HEK293 (cell line): ENCODE measurements at regions not wholly inside any gene's neighbourhood (a gene's known extent, or its start where the extent isn't known, plus 50 kb on each side); places are given as distances from the start of the nearest gene placed in this dataset.

Experiments used
- CTCF ChIA-PET: fragments of 350-600 bp; formaldehyde crosslinking; extraction: SDS; loops from one replicate; lab custom pipeline; 2021; ENCODE audit warnings: antibody characterized with exemption; lab: Yijun Ruan, JAX
- POLR2A ChIA-PET: fragments of 300-600 bp; formaldehyde crosslinking; extraction: SDS; loops from one replicate; lab custom pipeline; 2020; ENCODE audit warnings: antibody characterized with exemption, inconsistent platforms; lab: Yijun Ruan, JAX
- H3K27ac ChIP-seq: fragments of 200-500 bp; sonication (Bioruptor generic); 2 replicates; pipeline ENCODE4 v1.5.1; 2014; ENCODE audit warnings: low read depth, low read length, control low read depth, inconsistent platforms; ENCODE audit errors: extremely low read depth
- H3K36me3 ChIP-seq, 2 experiments: fragments of 200-500 bp in 1 of 2; sonication (Bioruptor generic) in 1 of 2; 1 replicate in 1 of 2; 2 replicates in 1 of 2; pipeline ENCODE4 v1.5.1; 2014 to 2017; ENCODE audit warnings: inconsistent platforms in 2 of 2, low read length in 2 of 2; ENCODE audit not compliant: control insufficient read depth in 2 of 2, insufficient read depth in 1 of 2
- H3K4me1 ChIP-seq: fragments of 200-500 bp; sonication (Bioruptor generic); 2 replicates; pipeline ENCODE4 v1.5.1; 2014; ENCODE audit warnings: mild to moderate bottlenecking, low read length, inconsistent platforms; ENCODE audit not compliant: control insufficient read depth, insufficient read depth
- H3K4me3 ChIP-seq: 2 replicates; pipeline ENCODE4 v1.5.1; 2011; ENCODE audit warnings: low read depth, mild to moderate bottlenecking, control low read depth, low read length, moderate library complexity
- H3K9me3 ChIP-seq: fragments of 200-500 bp; sonication (Bioruptor generic); 2 replicates; pipeline ENCODE4 v1.5.1; 2014; ENCODE audit warnings: low read depth, low read length, inconsistent platforms; ENCODE audit not compliant: control insufficient read depth, insufficient read depth
- ATF2 ChIP-seq: fragments of 450-650 bp; formaldehyde crosslinking; IDR thresholded peaks from 2 replicates; pipeline ENCODE4 v1.5.1; 2016; ENCODE audit warnings: missing biosample characterization, missing genetic modification characterization, low read depth
- HIC1 ChIP-seq: fragments of 450-650 bp; formaldehyde crosslinking; IDR thresholded peaks from 2 replicates; pipeline ENCODE4 v1.5.1; 2016; ENCODE audit warnings: missing biosample characterization, missing genetic modification characterization
- HOXD13 ChIP-seq: sonication (generic); formaldehyde crosslinking; IDR thresholded peaks from 2 replicates; pipeline ENCODE4 v1.8.0; 2022; ENCODE audit warnings: missing genetic modification reagents, borderline replicate concordance
- MYNN ChIP-seq: fragments of 450-650 bp; formaldehyde crosslinking; IDR thresholded peaks from 2 replicates; pipeline ENCODE4 v1.5.1; 2016; ENCODE audit warnings: missing biosample characterization, missing genetic modification characterization, borderline replicate concordance
- PRDM1 ChIP-seq: fragments of 450-650 bp; formaldehyde crosslinking; IDR thresholded peaks from 2 replicates; pipeline ENCODE4; 2016; ENCODE audit warnings: missing biosample characterization, missing genetic modification characterization
- SCRT1 ChIP-seq: fragments of 450-650 bp; formaldehyde crosslinking; IDR thresholded peaks from 2 replicates; pipeline ENCODE4 v1.5.1; 2016; ENCODE audit warnings: missing biosample characterization, missing genetic modification characterization, borderline replicate concordance
- ZBTB11 ChIP-seq: fragments of 450-650 bp; formaldehyde crosslinking; conservative IDR thresholded peaks from 2 replicates; pipeline ENCODE4 v1.5.1; 2016; ENCODE audit warnings: low read depth, missing biosample characterization, missing genetic modification characterization
- ZBTB17 ChIP-seq: fragments of 450-650 bp; formaldehyde crosslinking; IDR thresholded peaks from 2 replicates; pipeline ENCODE4 v1.5.1; 2016; ENCODE audit warnings: missing biosample characterization, missing genetic modification characterization
- ZFP41 ChIP-seq: fragments of 450-650 bp; formaldehyde crosslinking; IDR thresholded peaks from 2 replicates; pipeline ENCODE4 v1.5.1; 2016; ENCODE audit warnings: missing biosample characterization, missing genetic modification characterization, borderline replicate concordance
- ZNF10 ChIP-seq: fragments of 450-650 bp; formaldehyde crosslinking; IDR thresholded peaks from 2 replicates; pipeline ENCODE4 v1.5.1; 2017; ENCODE audit warnings: missing biosample characterization, missing genetic modification characterization
- ZNF155 ChIP-seq: fragments of 450-650 bp; formaldehyde crosslinking; IDR thresholded peaks from 2 replicates; pipeline ENCODE4 v1.5.1; 2016; ENCODE audit warnings: missing biosample characterization, missing genetic modification characterization
- ZNF157 ChIP-seq: fragments of 450-650 bp; formaldehyde crosslinking; IDR thresholded peaks from 2 replicates; pipeline ENCODE4 v1.5.1; 2016; ENCODE audit warnings: missing biosample characterization, missing genetic modification characterization
- ZNF174 ChIP-seq: fragments of 450-650 bp; formaldehyde crosslinking; IDR thresholded peaks from 2 replicates; pipeline ENCODE4 v1.5.0; 2017; ENCODE audit warnings: missing biosample characterization, mild to moderate bottlenecking, missing genetic modification characterization
- ZNF2 ChIP-seq: fragments of 450-650 bp; formaldehyde crosslinking; IDR thresholded peaks from 2 replicates; pipeline ENCODE4 v1.5.1; 2016; ENCODE audit warnings: missing biosample characterization, missing genetic modification characterization
- ZNF211 ChIP-seq: fragments of 450-650 bp; formaldehyde crosslinking; IDR thresholded peaks from 2 replicates; pipeline ENCODE4 v1.5.1; 2016; ENCODE audit warnings: low read depth, missing biosample characterization, missing genetic modification characterization
- ZNF366 ChIP-seq: fragments of 450-650 bp; formaldehyde crosslinking; conservative IDR thresholded peaks from 2 replicates; pipeline ENCODE4 v1.5.1; 2016; ENCODE audit warnings: missing biosample characterization, missing genetic modification characterization
- ZNF426 ChIP-seq: fragments of 450-650 bp; formaldehyde crosslinking; IDR thresholded peaks from 2 replicates; pipeline ENCODE4 v1.5.1; 2017; ENCODE audit warnings: missing biosample characterization, missing genetic modification characterization, mild to moderate bottlenecking, inconsistent platforms, moderate library complexity
- ZNF514 ChIP-seq: fragments of 450-650 bp; formaldehyde crosslinking; IDR thresholded peaks from 2 replicates; pipeline ENCODE4 v1.5.1; 2016; ENCODE audit warnings: missing biosample characterization, missing genetic modification characterization
- ZNF561 ChIP-seq: fragments of 450-650 bp; IDR thresholded peaks from 2 replicates; pipeline ENCODE4 v1.5.1; 2018; ENCODE audit warnings: missing biosample characterization, missing genetic modification characterization, borderline replicate concordance
- ZNF664 ChIP-seq: fragments of 450-650 bp; formaldehyde crosslinking; IDR thresholded peaks from 2 replicates; pipeline ENCODE4 v1.5.1; 2016; ENCODE audit warnings: missing biosample characterization, missing genetic modification characterization
- ZSCAN18 ChIP-seq: fragments of 450-650 bp; formaldehyde crosslinking; IDR thresholded peaks from 2 replicates; pipeline ENCODE4 v1.5.1; 2016; ENCODE audit warnings: missing biosample characterization, missing genetic modification characterization

GRCh38 chrX:1027680-1028079, 184.8 kb downstream of the CRLF2 start:
- CTCF ChIA-PET: no interaction called here
- no peak for TF ChIP-seq ZNF514 (tag by site-specific recombination)
- TF ChIP-seq ZNF426 (tag by site-specific recombination): no peak
- TF ChIP-seq ZNF155 (tag by site-specific recombination): no peak
- TF ChIP-seq ZNF157 (tag by site-specific recombination): no peak
- TF ChIP-seq ZNF211 (tag by site-specific recombination): no peak
- no peak for TF ChIP-seq ZBTB11 (tag by site-specific recombination)
- no peak for TF ChIP-seq ZNF174 (tag by site-specific recombination)
- TF ChIP-seq PRDM1 (tag by site-specific recombination): peak; percentile 95
- TF ChIP-seq ZFP41: no peak
- TF ChIP-seq ZNF664 (tag by site-specific recombination): no peak
- no peak for TF ChIP-seq ZNF10 (tag by site-specific recombination)
- TF ChIP-seq ZNF366 (tag by site-specific recombination): 0 out of 2 replicates have a peak, but pooled peaks have one; percentile 35
- Histone ChIP-seq H3K27ac (no peak overlapping the region), H3K9me3 (no peaks in the 10 kb centered on the region), H3K36me3 (no peaks in the 10 kb centered on the region), H3K4me3 (no peak overlapping the region), H3K4me1 (no peaks in the 10 kb centered on the region)
- POLR2A ChIA-PET: no interaction called here

- CTCF ChIA-PET: no interaction called here
- H3K4me3 ChIP-seq: no peak overlapping the region
These were observed 185.3 kb downstream of the CRLF2 start for GRCh38 chrX:1027133-1027532.

More at GRCh38 chrX:1027133-1027532, 185.3 kb downstream of the CRLF2 start:
- Histone ChIP-seq H3K27ac (no peak overlapping the region), H3K4me1 (no peaks in the 10 kb centered on the region), H3K36me3 (no peaks in the 10 kb centered on the region), H3K9me3 (no peaks in the 10 kb centered on the region)
- POLR2A ChIA-PET: no interaction called here
- TF ChIP-seq MYNN (tag by site-specific recombination) (no peak), ZSCAN18 (no peak), ZNF2 (tag by site-specific recombination) (no peak), SCRT1 (tag by site-specific recombination) (no peak), HIC1 (tag by site-specific recombination) (no peak), ZNF561 (no peak), ATF2 (tag by site-specific recombination) (no peak), ZBTB17 (tag by site-specific recombination) (no peak), HOXD13 (CRISPR knock-in tag) (no peak)
